Inflammatory macrophage treated with lipopolysaccharide for 1 hour (primary cell): ENCODE measurements at regions not wholly inside any gene's neighbourhood (a gene's known extent, or its start where the extent isn't known, plus 50 kb on each side); places are given as distances from the start of the nearest gene placed in this dataset.
"Not testable (repeated sequence)": the region's sequence is repeated elsewhere in the genome, so short reads cannot be mapped to it uniquely, and the experiment has no call there.

Experiments used
- DNase-seq, 2 donors: peaks; one replicate each; pipeline ENCODE4 v3.0.0-alpha.2; 2020 to 2022

DNA sequence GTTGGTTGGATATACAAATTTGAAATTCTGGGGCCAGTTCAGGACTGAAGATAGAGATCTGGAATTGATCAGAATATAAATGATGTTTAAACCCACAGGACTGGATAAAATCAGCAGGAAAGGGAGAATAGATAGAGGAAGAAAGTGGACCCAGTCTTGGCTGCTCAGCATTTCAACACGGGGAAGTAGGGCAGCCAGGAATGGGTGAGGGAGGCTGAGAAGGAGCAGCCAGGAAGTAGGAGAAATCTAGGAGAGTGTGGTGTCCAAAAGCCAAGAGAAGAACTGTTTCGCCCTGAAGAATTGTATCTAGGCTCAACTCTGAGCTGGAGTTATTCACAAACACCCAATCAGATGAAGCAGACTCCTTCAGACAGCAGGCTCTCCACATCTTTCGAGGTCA is 197.9 kb downstream of the CDCA7 start:
- DNase-seq = no peak

DNA sequence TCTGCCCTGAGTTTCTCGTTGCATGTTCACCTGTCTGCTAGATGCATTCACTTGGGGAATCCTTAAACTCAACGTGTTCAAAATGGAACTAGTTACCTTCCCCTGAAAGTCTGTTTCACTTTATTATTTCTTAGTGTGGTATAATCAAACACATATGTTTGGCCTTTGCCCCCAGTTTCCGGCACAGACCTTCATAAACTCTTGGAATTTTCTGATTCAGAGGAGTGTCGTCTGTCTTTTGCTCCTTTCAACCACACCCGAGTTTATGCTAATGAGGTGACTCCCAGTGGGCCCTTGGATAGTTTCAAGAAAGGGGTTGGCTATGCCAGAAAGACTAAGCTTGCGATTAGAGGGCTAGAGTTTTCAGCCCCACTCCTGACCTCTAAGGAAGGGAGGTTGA is 198.9 kb downstream of the CDCA7 start:
- no peak for DNase-seq

DNA sequence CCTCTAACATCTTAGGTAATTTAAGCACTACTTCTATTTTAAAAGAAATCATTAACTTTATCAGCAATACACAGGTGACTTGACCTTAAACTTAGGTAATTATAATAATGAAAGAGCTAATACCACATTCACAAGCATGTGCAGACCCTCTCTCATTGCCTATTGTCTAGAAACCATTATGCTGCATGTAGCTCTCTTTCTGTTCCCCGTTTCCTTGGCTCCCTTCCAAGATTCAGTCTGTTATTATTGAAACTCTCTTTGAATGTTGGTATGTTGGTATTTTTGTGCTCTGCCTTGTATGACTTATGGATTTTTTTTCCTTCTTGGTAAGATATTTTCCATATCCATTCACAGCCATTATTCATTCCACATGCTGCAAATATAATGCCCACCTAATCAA is 201.2 kb downstream of the CDCA7 start:
- no peak for DNase-seq

DNA sequence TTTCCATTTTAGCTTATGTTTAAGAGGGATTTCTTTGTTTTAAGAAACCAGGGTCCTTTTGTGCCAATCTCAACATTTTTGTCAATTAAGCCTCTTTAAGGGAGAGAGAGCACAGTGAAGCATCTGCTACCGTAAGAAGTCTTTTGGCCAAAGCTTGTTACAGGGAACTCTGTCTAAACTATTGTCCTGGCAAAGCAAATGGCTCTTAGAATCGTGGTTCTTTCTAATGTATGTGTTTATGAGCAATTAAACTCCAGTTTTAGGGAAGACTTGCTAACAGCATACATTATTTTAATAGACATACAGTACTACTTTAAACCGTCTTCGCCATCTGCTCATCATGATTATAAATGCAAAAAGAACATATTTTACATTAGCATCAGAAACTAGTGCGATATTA is 202.1 kb downstream of the CDCA7 start:
- no peak for DNase-seq

DNA sequence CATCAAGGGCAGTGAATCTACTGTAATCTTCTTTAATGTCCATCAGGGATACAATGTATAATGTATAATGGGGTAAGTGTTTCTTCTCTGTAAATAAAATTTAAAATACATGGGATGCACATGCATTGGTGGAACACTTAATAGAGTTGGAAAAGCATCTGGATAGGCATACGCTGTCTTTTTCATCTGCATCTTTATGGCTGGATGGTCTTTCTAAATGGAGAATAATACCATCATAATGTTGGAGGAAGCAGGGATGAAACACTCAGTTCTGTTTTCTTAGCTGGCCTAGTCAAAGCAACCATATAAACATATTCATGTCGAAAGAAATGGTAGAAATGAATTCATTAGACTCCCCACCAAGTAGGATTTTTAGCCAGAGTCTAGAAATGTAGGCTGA is 202.8 kb downstream of the CDCA7 start:
- no peak for DNase-seq

DNA sequence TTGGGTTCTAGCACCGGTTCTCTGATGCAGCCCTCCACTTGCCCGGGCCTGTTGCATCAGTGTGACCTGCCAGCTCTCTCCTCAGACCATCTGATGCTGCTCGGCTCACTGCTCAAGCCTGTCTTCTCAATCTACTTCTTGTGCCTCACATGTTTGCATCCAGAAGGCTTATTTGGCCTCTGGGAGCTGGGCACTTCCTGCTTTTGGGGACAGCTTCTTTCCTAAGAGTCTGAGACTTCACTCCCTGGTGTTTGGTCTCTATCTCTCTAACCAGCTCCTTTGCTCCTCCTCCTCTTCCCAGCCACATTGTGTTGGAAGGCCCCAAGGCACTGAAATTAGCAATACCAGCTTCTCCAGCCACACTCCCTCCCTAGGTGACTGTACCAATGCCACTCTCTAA is 212.8 kb downstream of the CDCA7 start:
- peak in 1 of 2 donors; percentile 11 for DNase-seq

DNA sequence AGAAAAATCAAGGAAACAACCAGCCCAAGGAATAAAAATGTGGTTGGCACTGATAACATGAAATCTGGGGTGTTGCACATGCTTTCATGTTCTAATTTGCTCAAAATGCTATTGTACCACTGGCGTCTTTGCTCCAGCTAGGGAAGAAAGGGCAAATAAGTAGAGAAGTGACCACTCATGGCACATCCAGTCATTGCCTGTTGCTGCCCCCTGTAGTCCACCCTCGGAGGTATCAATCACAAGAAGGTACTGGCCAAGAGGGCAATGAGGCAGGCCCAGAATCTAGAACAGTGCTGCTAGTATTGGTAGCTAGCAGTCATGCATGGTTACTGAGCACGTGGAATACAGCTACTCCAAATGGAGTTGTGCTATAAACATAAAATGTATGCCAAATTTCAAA is 213.4 kb downstream of the CDCA7 start:
- DNase-seq = peak in 1 of 2 donors; percentile 60

DNA sequence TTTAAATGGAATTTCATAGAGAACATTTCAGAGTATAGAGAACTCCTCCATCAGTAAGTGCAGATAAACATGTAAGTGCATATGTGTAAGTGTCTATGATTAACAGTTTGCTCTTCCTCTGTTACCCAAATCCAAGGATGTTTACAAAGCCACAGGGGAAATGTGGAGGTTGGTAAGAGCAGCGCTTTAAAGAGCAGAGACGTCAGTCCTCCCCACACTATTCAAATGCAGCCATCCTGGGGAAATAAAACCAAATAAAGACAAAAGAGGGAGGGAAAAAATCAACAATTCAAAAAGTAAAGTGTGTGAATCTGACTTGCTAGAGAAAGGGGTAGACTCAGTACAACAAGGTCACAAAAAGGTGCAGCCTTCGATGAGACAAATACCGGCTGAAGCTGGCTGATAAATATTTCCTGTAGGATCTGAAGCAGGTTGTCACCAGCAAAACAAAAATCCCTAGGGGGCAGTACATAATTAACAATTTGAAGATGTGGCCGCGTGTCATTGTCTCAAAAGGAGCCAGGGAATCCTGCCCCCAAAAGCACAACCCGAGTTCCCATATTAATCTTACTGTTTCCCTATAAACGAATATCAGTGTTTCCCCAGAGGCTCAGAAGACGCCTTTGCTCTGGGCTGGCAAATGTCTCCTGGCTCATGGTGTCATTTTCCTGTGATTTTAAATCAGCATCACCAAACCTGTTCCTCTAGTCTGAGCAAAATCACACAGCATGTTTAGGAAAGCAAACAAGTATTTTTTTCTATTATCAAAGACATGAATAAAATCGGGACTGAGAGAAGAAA is 216.5 kb downstream of the CDCA7 start:
- DNase-seq = peak in 1 of 2 donors; percentile 27

DNA sequence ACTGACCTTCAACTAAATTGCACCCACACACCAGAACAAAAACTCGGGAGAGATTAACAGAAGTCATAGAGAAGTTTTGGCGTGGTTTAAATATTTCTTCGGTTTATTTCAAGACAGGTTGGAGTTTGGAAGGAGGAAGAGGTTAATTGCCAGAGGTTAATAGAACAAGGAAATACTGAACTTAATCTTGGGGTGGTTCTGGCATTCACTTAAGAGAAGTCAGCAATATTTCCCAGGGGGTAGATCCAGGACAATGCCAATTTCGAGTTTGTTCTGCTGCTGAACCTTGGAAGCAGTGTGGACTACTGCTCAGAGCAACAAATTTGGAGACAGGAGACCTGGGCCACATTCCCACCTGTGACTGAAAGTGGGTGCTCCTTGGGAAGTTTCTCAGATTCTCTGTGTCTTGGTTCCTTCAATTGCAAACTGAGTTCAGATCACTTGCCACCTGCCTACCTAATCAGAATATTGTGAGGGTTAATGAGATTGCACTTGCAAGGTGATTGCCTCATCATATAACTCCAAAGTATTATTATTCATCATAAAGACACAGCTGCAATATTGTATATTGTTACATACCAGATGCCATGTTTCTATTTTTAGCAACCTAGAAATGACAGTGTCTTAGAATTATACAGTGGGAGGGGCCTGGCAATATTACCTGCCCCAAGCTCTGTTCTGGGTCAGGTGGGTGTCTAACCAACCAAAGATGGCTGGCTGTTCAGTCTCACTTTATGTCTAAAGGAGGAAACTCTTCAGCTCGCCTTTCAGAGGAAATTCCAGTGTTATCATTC is 217.4 kb downstream of the CDCA7 start:
- peak in 1 of 2 donors; percentile 10 for DNase-seq

DNA sequence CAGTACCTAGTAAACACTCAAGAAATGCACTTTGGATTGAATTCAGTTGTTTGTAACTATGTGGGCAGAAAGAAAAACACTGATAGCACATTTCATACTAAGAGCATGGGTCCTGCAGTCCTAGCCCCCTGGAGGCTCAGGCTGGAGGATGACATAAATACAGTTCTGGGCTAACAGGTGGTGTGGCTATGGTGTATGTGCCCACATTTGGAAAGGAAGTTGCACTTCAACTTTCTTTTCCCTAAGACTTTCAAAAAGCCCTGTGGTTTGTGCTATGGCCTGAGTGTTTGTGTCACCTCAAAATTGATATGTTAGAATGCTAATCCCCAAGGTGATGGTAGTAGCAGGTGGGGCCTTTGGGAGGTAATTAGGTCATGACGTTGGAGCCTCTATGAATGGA is 218.2 kb downstream of the CDCA7 start:
- DNase-seq = no peak

DNA sequence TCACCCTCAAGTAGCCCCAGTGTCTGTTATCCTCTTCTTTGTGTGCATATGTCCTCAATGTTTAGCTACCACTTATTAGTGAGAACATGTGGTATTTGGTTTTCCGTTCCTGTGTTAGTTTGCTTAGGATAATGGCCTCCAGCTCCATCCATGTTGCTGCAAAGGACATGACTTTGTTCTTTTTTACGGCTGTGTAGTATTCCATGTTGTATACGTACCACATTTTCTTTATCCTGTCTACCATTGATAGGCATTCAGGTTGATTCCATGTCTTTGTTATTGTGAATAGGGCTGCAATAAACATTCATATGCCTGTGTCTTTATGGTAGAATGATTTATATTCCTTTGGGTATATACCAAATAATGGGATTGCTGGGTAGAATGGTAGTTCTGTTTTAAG is 219.1 kb downstream of the CDCA7 start:
- not testable (repeated sequence) for DNase-seq

DNA sequence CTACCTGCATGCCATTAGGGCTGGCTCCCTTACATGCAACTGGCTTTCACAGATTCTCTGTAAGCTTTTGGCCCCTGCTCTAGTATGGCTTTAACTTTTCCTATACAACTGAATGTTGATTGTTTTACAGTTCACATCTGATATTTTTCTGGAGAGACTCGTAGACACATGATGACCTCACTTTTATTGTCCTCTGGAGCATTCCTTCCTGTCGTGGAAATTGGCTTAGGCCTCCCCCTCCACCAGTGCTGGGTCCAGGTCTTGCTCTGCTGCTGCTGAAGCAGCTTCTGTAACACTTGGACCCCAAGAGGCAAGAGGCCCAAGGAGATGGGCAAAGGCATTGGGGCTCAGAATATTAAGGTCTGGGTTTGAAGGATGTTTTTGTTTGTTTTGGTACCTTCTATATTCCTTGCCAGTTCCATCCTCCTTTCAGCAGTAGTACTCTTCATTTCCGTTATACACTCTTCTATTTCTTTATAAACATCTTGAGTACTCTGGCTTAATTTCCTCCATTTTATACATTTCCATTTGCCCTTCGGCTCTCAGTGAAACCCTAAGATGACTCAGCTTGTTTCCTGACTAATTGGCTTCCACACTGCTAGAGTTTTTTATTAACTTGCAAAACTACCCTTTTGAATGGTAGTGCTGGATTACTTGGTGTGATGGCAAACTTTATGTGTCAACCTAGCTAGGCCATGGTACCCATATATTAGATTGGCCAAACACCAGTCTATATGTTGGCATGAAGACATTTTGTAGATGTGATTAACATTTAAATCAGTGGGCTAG is 219.8 kb downstream of the CDCA7 start:
- DNase-seq = no peak

DNA sequence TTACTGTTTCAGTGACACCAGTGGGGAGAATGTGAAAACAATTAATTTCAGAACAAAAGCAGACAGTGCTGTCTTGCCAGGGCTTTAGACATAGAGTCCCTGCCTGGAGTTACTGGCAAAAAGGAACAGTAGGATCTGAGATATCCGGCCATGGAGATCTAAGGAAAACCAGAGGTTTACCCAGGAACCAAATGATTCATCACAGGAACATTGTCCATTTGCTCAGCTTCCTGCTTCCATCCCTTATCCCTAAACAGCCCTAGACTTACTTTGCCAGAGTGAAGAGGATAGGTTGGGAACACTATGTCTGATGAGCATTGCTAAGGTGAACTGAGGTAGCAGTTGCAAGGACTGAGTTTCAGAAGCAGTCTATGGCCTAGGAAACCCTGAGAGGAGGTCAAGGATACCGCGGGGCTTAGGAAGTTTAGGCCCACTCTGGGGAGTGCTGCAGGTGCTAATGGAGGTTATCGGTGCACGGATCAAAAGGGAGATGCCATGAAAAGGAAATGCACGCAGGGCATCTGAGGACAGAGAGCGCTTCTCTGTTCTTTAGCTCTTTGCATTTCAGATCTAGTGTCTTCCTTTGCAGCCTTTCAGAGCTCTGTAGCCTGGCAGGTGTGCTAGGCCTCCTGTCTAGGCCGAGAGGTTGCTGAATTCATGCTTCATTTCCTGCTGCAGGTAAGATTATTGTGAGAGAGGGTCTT is 223.9 kb downstream of the CDCA7 start:
- no peak for DNase-seq

DNA sequence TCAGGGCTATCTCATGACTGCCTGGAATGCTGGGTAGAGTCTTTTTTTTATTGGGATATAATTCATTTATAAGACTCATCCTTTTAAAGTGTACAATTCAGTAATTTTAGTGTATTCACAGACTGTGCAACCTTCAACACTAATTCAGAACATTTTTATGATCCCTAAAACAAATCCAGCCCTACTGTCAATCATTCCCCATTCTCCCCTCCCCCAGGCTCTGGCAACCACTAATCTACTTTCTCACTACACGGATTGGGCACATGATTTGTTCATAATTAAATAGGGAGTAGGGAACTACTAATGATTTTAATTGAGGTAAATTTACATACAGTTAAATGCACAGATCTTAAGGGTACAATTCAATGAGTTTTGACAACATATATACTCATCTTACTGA is 225.7 kb downstream of the CDCA7 start:
- no peak for DNase-seq

DNA sequence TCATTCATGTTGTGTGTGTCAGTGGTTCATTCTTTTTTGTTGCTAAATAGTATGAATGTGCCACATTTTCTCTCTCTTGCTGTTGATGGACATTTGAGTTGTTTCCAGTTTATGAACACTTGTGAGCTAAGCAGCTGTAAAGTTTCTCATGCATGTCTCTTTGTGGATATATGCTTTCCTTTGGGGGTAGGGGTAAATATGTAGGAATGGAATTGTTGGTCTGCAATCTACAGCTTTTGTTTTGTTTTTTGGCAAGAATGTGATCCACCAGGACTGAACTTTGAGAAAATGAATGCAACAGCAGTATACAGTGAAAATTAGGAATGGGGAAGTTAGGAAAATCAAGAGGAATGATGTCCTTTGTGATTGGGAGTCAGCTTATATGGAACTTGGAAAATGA is 226.3 kb downstream of the CDCA7 start:
- no peak for DNase-seq

DNA sequence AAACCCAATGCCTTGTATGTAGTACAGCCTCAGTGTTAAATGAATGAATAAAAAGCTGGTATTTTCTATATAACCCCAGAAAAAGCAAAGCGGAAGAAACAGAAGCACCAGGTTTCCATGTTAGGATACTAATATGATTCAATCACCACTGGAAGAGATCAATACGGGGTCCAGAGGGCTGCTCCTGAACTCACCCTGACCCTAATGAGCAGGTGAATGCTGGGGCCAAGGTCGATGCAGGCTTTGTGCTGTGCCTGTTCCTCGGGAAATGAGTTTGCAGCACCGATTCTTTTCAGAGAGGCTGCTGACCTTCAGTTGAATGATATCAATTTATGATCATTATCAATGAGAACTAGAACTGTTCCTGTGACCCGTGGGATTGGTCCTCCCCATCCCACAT is 228.5 kb downstream of the CDCA7 start:
- no peak for DNase-seq

DNA sequence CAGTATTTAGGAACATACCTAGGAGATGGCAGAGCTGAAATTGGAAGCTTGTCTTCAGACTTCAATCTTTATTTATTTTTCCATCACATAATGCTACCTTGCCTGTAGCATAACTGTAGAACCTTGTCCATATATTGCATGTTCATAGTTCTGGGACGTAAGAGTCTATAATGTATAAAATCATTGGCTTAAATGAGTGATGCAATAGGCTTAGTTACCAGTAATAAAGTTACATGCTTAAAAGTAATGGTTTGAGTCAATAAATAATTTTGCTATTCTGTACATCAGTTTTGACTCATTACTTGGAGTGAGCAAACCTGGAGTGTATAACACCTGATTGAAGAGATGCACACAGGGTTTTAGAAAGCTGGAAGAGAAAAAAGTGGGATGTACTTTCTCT is 229.3 kb downstream of the CDCA7 start:
- no peak for DNase-seq

DNA sequence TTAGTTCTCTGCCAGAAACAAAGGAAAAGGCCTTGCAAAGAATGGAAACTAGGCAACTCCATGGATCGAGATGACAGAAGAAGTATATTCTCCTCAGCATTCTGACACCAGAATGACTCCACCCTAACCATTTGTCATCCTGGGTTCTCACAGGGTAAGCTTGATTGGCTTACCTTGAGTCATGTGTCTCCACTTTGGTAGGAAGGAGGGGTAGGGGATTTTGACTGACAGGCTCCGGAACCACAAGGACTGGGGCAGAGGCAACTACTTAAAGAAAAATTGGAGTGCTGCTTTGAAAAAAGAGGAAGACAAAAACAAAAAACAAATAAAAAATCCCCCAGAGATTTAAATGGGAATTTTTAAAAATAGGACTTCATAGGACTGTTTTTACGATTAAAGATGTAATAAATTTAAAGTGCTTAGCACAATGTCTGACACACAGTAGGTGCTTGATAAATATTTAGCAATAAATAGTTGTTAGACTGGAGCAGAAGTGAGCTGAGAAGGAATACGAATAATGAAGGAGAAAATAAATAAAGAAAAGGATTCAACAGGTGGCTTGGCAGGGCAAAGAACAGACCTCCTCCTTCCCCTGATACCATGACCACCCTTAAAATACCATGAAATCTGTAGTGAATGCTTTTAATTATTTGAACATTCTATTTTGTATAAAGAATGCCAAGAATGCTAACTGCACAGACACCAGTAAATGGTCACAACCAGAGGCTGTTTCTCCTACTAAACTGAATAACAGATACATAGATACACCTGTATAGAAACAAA is 230.2 kb downstream of the CDCA7 start:
- DNase-seq = peak; percentile 40 to 51

DNA sequence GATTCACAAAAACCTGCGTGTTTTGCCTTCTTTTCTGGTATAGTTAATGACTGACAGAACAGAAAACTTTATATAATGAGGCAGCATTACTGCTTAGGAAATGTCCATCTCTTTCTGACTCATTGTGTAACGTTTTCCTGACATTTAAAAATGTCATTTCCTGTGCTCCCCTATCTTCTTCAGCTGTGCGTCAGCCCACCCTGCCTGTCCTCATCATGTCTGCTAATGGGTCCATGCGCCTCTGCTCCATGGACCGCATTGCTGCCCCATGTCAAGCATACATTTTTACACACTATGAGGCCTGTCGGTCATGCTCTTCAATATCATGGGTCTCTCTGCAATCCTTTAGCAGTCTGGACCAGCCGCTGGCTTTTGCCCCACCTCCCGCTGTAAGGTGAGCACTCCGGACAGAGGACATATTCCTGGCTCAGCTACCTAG is 234.3 kb downstream of the CDCA7 start:
- no peak for DNase-seq

DNA sequence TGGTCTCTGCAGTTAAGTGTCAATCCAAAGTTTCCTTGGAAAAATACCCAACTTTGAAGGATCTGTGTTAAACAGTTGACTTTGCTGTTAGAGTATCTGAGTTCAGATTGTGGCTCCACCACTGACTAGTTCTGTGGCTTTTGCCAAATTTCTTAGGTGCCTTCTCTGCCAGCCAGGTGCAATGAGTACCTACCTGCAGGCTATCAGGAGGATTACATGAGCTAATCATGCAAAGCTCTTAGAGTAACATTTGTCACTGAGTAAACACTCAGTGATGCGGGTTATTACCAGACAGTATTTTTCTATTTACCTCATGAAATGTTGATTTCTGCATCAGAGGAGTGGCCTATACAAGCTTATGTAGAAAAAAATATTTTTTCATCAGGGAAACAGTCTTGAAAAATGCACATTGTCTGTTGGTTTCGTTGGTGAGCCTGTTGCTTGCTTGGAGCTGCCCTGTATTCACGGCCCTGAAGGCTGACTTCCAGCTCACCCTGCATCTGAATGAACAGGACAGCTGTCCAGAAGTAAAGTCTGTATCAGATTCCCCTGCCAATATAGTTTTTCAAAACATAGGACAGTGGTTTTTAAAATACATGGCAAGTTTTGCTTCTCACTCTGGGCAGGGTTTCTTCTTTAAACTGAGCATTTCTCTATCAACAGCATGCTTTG is 235.1 kb downstream of the CDCA7 start:
- DNase-seq = no peak

DNA sequence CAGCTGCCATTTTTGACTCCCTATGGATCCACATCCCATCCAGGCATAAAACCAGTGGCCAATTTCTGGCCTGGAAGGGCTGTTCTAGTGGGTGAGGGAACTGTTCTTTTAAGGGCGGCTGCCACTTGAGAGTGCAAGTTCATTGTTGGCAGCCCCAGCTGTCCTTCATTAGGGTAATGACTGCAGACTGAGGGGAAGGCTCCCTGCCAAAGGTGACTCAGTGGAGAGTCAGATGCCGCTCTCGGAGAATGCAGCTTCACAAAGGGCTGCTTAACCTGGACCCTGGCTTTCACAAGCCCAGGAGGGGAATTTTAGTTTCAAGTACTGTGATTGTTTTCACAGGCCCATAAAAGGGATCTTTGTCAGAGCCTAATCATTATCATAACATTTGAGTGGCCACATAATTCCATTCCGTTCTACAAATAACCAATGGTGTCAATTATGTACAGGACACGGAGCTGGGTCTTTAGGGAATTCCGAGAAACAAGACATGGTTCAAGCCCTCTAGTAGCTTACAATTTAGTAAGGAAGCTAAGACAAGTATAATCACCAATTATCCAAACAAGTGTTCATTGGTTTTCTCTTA is 235.7 kb downstream of the CDCA7 start:
- DNase-seq = no peak
